Caki2 (cell line): ENCODE measurements at regions not wholly inside any gene's neighbourhood (a gene's known extent, or its start where the extent isn't known, plus 50 kb on each side); places are given as distances from the start of the nearest gene placed in this dataset.

Experiments used
- DNase-seq: peaks from one replicate; pipeline ENCODE4 v3.0.0-alpha.2; 2015; ENCODE audit warnings: low read depth
- in situ Hi-C: cut with HindIII; loops from 2 replicates; pipeline ENCODE4 v1.10.0; 2016; ENCODE audit warnings: low sequenced_read_pairs, low pct_unique_long_range_greater_than_20kb, mixed read lengths

DNA sequence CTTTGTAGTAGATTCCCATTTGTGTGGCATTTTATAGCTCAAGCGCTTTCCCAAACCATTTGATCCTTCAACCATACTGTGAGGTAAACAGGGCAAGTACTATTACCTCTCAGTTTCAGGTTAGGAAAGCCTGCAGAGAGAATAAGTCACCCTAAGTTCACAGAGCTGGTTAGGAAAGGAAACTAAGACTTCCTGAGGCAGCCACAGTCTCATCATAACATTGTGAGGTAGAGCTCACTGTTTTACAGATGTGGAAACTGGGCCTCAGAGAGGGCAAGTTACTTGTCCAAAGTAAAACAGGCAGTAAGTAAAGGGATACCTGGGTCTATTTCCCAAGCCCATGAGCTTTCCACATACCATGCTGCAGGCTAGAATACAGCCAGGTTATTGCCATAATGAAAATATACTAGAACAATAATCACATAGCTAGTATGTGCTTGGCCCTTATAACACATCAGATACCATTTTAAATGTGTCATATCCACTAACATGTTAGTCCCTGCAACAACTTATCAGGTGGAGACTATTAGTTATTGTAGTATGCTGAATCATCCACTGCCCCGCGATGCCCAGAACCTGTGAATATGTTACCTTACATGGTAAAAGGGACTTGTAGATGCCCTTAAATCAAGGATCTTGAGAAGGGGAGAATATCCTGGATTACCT is 150.9 kb upstream of the GRIP1 start:
- in situ Hi-C loops = no loop called here
- DNase-seq = no peak

DNA sequence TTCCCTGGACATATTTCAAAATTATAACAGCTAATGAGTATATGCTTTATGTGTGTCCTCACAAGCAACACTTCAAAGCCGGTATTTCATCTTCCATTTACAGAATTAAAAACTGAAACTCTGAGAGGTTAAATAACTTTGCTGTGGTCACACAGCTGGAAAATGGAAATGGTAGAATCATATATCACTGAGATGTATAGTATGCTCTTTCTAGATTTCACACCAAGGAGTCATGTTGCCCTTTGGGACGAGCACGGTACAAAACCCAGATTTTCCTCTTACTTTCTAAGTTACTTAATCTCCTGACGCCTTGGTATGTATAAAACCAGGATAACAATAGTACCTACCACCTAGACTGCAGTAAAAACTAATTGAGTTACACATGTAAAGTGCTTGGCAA is 152.6 kb upstream of the GRIP1 start:
- no peak for DNase-seq
- in situ Hi-C loops = no loop called here

DNA sequence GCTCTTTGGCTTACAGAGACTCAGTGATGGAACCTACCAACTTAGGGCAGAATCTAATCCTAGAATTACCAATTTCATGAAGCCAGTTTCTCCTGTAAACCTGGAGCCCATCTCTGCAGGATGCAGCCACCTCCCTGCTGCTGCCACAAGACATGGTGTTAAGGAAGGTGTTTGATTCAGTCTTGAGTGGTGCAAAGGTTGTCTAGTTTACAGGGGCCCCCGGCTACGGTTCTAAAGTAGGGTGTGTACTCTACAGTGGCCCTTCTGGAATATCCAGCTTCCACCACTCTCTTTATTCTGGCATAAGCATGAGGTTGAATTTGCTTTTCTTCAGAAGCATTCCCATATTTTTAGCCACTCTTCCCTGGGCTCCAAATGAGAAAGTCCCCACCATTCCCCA is 154.1 kb upstream of the GRIP1 start:
- DNase-seq = no peak
- in situ Hi-C loops = no loop called here

DNA sequence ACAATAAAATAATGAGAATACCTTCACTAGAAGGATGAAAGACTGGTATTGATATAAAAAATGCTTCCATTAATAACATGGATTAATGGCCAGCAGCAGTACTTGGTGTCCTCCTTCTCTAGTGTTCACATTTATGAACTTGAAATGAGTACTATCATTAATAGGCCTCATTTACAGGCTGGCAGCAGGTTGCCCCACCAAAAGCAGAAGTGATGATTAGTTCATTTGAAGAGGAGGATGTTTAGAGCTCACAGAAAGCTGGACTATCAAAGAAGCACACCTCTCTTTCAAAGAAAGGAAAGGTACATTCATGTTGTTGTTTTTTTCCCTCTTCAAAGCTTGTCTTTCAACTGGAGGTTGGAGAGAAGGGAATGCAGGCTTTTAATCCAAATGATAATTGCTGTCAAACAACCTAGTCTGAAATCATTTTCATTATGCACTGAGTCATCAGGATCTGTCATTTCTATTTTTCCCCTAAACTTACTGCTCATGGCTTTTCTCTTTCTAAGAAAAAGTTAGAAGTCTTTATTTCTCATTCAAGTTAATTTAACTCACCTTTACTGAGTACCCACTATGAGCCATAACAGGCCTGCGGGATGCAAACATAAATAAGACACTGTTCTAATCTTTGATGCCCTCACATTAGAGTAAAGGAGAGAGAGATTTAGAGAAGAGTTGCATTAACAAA is 157.9 kb upstream of the GRIP1 start:
- in situ Hi-C loops = no loop called here
- DNase-seq = no peak

DNA sequence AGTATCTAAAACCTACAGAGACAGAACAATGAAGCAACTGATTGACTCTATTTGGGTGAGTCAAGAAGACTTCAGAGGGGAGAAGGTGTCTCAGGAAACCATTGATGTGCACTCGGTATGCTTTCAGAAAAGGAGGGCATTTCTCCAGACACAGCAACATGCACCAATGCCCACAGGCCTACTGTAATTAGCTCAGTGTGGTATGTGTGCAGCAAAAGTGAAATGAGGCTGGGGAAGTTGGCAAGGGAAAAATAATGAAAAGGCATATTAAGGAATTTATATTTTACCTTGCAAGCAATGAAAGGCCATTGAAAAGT is 158.4 kb upstream of the GRIP1 start:
- DNase-seq = no peak
- in situ Hi-C loops = no loop called here

DNA sequence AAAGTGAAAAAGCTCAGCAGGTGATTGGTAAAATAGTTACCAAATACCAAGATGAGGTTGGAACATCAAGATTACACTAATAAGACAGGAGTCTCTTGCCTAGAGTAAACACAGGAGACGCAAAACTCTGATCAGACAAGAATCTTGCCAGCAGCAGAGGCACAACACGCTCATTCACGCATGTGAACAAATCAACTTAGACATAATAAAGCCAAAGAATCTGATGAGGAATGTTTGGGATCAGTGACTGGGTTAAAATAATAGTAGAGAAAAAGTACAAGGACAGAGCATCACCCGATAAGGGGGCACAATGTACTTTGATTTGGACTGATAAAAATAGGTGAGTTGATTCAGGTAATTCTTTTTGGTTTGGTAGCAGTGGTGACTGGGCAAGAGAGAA is 159.5 kb upstream of the GRIP1 start:
- in situ Hi-C loops = no loop called here
- no peak for DNase-seq

DNA sequence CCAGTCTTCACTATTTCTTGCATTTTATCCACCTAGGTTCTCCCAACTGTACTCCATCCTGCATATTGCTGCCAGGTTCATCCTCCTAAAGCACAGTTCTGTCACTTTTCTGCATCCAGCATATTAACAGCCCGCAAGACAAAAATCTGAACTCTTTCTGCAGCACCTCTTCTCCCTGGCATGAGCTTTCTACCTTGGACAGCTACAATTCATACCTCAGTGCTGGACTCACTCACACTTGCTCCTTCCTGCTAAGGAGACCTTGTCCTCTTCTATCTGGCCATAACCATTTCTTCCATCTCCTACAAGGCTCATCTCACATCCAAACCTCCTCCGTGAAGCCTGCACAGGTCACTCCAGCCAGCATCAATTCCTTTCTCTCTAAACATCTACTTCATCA is 170.1 kb upstream of the GRIP1 start:
- in situ Hi-C loops = no loop called here
- no peak for DNase-seq

DNA sequence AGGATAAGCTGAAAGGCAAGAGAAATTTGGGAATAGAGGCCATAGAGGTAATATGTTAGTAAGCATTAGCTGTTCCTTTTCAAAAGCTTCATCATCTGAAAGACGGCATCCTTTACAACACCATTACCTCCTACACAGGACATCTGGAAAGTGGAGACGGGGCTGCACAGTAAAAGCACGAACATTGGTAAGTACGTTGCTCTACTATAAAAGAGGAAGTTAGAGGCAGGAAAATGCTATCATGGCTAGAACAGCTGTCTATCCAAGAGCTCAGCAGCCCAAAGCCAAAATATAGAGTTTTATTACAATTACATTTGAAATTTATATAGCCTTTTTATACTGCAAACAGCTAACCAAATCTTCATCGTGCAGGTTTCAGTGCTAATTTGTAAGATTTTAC is 172.3 kb upstream of the GRIP1 start:
- in situ Hi-C loops = no loop called here
- no peak for DNase-seq

DNA sequence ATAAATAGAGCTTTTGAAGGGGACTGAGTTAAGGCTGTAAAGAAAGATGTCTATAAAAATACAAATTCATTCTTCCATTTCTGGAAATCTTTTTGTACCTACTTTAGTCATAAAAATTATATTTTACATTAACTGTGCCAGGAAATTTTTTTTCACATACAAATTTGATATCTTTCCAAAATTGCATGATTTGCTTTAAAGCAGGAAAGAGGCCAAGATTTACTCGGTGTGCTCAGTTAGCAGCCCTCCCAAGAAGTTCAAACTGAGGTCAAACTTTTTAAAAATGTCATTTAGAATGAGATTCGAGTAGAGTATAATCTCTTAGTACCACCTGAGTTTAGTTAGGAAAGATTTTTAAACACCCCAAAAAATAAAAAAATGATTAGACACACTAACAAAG is 173.2 kb upstream of the GRIP1 start:
- in situ Hi-C loops = no loop called here

DNA sequence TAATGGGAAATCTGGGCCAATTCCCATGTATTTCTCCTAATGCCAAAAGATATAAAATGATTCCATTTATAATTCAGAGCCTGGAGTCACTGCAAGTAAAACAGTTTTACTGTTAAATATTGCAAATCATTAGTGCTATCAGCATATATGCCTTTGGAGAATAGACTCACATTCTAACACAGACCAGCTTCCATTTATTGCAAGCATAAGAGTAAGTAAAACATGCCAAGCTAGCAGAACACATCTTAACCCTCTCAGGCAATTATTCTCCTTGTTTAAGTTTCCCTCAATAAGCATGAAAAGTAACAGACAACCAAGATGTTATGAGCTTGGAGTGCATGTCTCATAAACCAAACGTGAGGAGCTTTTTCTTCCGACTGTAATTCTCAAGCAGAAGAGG is 173.9 kb upstream of the GRIP1 start:
- in situ Hi-C loops = no loop called here
- no peak for DNase-seq

More for the DNA sequence above, 173.2 kb upstream of the GRIP1 start:
- DNase-seq = no peak

DNA sequence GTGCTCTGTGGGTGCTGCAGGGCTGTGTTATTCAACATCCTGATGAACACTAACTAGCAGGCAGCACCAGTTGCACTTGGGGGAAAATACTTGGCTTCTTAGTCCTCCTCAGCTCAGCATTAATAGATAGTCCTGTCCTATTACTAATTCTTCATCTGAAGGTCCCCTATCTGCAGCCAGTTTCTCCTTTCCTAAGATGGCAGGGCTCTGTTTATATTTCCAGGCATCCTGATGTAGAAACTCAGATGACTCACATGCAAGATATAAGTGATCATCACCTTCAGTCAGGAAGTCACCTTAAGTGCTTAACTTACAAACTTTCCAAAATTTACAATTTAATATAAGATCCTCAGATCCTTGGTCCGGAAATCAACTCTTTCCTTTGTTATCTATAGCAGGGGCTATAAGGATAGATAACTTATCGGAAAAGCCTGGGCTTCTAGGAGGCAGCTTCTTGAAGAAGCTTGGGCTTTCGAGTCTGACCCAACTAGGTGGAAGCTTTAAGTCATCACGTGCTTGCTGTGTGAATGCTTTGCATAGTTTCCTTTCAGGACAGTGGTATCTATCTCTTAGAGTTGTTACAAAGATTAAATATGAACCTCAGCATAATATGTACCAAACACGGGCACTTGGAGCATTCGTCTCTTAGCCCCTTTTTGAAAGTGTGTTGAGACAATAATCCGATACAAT is 181.0 kb upstream of the GRIP1 start:
- in situ Hi-C loops = no loop called here
- DNase-seq = no peak

DNA sequence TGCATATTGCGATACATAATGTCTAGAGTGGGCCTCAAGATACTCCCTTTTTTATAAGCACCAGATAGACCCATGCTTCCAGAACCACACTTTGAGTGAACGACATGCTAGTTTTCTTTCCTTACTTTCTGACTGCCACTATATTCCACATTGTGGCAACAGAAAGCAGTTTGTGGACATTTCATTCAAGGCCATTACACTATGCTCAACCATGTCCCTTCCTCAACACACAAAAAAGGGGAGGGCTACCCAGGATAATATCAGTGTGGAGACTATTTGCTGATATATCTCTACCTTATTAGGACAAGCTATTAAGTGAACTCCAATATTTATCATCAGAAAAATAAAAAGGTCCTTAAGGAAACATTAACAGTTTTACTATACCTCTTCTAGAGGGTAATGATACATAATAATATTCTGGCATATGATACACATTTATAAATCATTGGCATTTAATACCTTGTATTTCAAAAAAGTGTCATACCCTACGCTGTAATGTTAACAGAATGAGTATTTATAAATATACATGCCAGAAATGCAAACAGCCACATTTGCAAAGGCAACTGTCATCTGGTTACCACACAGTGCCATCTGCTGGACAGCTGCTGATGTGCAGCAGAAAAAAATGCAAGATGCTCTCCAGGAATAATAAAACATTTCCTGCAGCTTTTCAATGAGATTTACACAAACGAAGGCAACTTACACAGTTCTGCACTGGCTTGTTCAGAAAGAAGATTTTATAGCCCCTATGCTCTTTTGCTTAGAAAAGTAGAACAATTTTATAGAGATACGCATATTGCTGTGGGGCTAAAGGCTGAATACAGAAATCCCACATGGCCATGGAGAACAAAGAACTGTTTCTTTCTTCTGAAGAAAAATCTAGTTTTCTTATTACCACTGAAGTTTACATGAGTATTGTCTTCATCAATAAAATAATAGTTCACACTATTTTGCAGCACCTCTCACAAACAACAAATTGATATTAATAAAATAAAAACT is 182.2 kb upstream of the GRIP1 start:
- in situ Hi-C loops = no loop called here
- DNase-seq = peak; percentile 38

DNA sequence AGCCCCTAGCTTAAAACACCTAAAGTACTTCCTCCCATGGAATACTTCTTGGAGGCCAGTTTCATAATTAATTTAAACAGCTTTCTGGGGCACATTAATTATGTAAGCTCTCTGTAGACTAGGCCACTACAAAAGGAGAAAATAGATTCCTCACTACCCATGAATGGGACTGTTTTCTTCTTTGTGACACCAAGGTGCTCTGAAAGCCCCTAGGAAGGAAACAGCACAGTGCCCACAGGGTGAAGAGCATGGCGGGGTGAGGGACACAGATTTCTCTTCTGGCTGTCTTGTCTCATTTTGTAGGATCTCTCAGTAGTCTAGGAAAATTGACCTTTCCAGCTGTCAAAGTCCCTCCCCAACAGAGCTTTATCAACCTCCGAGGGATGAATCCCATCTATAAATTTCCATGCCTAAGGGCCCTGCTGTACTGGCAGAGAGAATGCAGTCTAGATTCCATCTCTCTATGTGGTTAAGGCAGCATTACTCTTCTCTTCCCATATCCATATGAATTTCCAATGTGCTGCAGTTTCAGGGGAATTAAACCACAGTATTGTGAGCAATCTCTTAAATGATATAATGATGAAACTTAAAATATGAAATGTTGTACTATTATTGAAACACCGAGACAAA is 183.6 kb upstream of the GRIP1 start:
- in situ Hi-C loops = no loop called here
- DNase-seq = no peak

DNA sequence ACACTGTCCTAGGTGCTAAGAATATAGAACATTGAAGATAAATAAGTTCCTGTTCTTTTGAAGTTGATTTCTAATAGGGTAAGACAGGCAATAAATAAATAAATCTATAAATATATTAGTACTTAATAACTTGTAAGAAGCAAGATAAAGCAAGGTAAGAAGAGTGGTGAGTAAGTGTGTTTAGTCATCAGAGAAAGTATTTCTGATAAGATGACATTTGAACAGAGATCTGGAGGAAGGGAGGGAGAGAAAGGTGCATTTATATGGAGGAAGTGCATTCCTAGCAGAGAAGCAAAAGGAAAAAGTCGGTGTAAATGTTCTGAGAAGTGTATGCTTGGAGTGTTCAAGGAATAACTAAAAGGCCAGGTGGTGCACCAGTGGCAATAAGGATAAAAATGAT is 184.4 kb upstream of the GRIP1 start:
- no peak for DNase-seq
- in situ Hi-C loops = no loop called here

DNA sequence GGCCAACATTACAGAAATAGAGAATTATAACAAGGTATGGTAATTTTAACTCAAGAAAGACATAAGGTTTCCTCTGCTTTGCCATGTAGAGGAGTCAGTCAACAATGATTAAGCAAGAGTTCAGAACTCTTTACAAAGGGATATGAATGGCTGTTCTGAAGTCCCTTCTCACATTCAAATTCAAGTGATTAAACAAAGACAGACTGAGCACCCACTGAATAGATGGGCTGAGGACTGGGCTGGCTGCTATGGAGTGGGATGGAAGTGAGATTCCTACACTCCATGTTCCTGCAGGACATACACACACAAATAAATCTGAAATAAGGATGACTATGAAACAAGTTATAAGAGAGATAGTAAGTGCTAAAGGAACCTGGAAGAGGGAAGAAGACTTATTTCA is 199.0 kb upstream of the GRIP1 start:
- in situ Hi-C loops = no loop called here

DNA sequence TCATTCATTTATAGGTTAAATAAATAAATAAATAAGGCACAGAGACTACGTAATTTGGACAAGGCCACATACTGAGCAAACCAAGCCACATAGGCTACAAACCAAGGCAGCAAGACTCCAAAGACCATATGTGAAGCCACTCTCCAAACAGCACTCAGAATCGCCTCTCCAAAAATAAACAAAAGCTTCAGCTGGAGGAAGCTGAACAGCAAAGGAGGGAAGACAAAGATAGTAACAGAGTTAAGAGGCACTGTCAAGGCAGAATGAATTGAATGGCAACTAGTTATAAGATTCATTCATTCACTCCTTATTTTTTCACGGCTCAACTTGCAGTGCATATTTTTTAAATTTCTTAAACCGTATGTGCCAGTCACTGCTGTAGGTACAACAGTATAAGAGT is 200.5 kb upstream of the GRIP1 start:
- in situ Hi-C loops = no loop called here
- no peak for DNase-seq

More for the DNA sequence above, 199.0 kb upstream of the GRIP1 start:
- DNase-seq = no peak

DNA sequence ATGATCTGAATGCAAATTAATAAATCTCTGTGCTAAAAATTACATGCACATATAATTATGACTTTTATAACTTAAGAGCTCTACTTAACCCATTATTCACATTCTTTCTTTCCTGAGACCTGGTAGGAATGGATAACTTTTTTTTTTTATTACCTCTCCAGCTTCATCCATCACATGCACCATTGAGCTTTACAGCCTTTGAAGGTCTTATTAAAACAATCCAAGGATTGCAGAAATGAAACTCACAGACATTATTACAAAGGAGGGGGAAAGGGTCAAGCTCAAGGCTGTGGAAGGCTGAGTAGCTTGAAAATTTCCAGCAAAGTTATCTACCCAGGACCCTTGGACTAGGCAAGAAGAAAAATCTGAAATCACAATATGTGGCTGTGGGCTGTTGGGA is 202.5 kb upstream of the GRIP1 start:
- DNase-seq = no peak
- in situ Hi-C loops = no loop called here

DNA sequence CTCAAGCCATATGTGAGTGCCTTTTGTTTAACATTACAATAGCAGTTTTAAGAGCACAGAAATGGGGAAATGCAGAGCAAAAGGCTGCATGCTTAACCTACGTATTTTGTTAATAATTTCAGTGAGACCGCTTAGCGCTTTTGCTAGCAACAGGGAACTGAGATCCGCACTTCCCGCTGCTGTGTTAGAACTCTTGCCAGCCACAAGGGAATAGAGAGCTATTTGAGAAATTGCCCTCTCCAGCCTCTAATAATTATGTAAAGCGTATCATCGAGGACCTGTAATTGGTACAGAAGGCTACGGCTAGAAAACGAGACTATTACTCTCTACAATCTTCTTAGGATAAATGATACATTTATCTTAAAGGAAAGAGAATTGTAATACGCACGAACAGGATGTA is 205.2 kb upstream of the GRIP1 start:
- DNase-seq = no peak
- in situ Hi-C loops = no loop called here
